ENCODE measurements at regions not wholly inside any gene's neighbourhood (a gene's known extent, or its start where the extent isn't known, plus 50 kb on each side); places are given as distances from the start of the nearest gene placed in this dataset.

DNA sequence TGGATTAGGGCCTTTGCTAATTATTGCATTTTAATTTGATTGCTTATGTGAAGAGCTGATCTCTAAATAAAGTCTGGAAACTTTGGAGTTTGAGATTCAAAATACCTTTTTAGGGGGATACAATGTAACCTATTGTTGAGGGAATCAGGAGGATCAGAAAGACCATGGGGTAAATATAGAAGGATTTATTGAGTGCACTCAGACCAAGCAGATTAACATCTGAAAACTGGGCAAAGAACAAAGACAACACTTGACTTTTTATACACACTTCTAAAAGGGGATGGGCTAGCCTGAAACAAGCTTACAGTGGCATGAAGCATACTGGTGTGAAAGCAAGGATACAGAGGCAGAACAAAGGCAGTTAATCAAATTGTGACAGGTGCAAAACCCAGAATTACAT lies 174.3 kb downstream of the MRPS30 start (continued):
- TF ChIP-seq, protein P1, sequence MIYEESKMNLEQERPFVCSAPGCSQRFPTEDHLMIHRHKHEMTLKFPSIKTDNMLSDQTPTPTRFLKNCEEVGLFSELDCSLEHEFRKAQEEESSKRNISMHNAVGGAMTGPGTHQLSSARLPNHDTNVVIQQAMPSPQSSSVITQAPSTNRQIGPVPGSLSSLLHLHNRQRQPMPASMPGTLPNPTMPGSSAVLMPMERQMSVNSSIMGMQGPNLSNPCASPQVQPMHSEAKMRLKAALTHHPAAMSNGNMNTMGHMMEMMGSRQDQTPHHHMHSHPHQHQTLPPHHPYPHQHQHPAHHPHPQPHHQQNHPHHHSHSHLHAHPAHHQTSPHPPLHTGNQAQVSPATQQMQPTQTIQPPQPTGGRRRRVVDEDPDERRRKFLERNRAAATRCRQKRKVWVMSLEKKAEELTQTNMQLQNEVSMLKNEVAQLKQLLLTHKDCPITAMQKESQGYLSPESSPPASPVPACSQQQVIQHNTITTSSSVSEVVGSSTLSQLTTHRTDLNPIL (CRISPR knock-in tag; IDR thresholded peaks at IDR 0.05; ENCODE audit: low read depth), result no peak
- TF ChIP-seq ESRRG (CRISPR knock-in tag; IDR thresholded peaks at IDR 0.05), result no peak
- TF ChIP-seq OSR1 (CRISPR knock-in tag; IDR thresholded peaks at IDR 0.05), result no peak
- TF ChIP-seq GLIS3 (CRISPR knock-in tag; IDR thresholded peaks at IDR 0.05), result no peak

DNA sequence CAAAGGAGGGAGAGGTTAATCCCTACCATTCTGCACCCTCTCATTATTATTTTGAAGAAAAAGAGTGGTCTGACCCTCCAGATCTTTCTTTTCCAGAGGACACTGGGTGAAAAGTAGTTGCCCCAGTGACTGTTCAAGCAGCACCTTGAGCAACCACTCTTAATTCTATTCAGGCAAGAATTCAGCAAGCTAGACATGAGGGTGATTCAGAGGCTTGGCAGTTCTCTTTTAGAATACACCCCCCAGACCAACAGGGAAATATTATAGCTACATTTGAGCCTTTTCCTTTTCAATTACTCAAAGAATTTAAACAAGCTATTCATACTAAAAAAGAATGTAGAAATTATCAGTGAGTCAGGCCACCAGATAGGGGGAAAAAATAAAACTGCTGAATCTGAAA lies 178.3 kb downstream of the MRPS30 start:
- TF ChIP-seq ZC3H10 (CRISPR knock-in tag; IDR thresholded peaks at IDR 0.05) (no peak), TOX (CRISPR knock-in tag; IDR thresholded peaks at IDR 0.05; ENCODE audit: borderline replicate concordance) (no peak)
- TF ChIP-seq, protein P2, sequence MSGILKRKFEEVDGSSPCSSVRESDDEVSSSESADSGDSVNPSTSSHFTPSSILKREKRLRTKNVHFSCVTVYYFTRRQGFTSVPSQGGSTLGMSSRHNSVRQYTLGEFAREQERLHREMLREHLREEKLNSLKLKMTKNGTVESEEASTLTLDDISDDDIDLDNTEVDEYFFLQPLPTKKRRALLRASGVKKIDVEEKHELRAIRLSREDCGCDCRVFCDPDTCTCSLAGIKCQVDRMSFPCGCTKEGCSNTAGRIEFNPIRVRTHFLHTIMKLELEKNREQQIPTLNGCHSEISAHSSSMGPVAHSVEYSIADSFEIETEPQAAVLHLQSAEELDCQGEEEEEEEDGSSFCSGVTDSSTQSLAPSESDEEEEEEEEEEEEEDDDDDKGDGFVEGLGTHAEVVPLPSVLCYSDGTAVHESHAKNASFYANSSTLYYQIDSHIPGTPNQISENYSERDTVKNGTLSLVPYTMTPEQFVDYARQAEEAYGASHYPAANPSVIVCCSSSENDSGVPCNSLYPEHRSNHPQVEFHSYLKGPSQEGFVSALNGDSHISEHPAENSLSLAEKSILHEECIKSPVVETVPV (CRISPR knock-in tag; IDR thresholded peaks at IDR 0.05), result no peak
- no peak for ATAC-seq

DNA sequence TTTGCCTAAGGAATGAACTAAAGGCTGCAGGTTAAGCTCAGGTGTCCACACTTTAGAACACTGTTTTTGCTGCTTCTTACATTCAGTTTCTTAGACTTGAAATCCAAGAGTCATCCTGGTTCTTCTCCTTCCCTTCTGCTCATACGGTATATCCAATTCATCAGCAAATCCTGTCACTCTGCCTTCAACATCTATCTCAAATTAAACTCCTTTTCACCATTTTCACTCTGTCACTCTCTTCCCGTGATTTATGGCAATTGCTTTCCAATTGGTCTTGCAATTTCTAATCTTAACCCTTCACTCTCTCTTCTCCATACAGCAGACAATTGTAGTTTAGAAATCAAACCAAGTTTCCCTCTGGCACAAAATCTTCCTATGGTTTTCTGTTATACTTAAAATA lies 182.9 kb downstream of the MRPS30 start:
- TF ChIP-seq ZC3H10 (CRISPR knock-in tag; IDR thresholded peaks at IDR 0.05), result no peak
- TF ChIP-seq ZFP3 (CRISPR knock-in tag; IDR thresholded peaks at IDR 0.05), result no peak
- no peak for TF ChIP-seq RARB (CRISPR knock-in tag; IDR thresholded peaks at IDR 0.05)
- TF ChIP-seq ARNTL (CRISPR knock-in tag; IDR thresholded peaks at IDR 0.05; ENCODE audit: borderline replicate concordance, low read depth), result no peak
- TF ChIP-seq ZNF70 (CRISPR knock-in tag; IDR thresholded peaks at IDR 0.05), result no peak
- no peak for ATAC-seq

DNA sequence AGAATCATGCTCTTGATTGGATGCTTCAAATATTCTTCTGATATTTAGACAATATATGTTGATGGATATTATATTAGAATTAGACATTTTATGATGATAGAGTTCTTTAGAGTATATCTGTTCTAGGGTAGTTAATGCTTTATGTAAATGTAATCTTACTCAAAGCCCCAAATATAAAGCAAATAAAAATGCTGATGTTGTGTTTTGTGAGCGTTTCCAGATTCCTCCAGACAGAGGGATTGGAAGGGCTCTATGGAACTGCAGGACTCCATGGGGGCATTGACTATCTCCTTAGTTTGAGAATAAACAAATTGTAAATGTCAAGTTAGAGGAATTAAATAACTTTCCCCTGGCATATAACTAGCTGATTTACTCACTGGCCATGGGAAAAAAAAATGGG lies 184.5 kb downstream of the MRPS30 start:
- TF ChIP-seq ZNF565 (CRISPR knock-in tag; conservative IDR thresholded peaks at IDR 0.05; ENCODE audit: low read depth) (no peak), PPARA (CRISPR knock-in tag; IDR thresholded peaks at IDR 0.05; ENCODE audit: borderline replicate concordance) (no peak), ZNF8 (CRISPR knock-in tag; IDR thresholded peaks at IDR 0.05) (no peak), TOX (CRISPR knock-in tag; IDR thresholded peaks at IDR 0.05; ENCODE audit: borderline replicate concordance) (no peak), ZNF70 (CRISPR knock-in tag; IDR thresholded peaks at IDR 0.05) (no peak), ZFP3 (CRISPR knock-in tag; IDR thresholded peaks at IDR 0.05) (no peak), TCF4 (CRISPR knock-in tag; IDR thresholded peaks at IDR 0.05; ENCODE audit: borderline replicate concordance) (no peak), BACH2 (CRISPR knock-in tag; IDR thresholded peaks at IDR 0.05; ENCODE audit: borderline replicate concordance) (no peak), OSR1 (CRISPR knock-in tag; IDR thresholded peaks at IDR 0.05) (no peak), ZC3H10 (CRISPR knock-in tag; IDR thresholded peaks at IDR 0.05) (no peak), GLIS3 (CRISPR knock-in tag; IDR thresholded peaks at IDR 0.05) (no peak), ISL1 (CRISPR knock-in tag; IDR thresholded peaks at IDR 0.05) (no peak), SNAI2 (CRISPR knock-in tag; IDR thresholded peaks at IDR 0.05) (no peak), CSDC2 (CRISPR knock-in tag; IDR thresholded peaks at IDR 0.05) (no peak), ESRRG (CRISPR knock-in tag; IDR thresholded peaks at IDR 0.05) (no peak)
- TF ChIP-seq, protein P3, sequence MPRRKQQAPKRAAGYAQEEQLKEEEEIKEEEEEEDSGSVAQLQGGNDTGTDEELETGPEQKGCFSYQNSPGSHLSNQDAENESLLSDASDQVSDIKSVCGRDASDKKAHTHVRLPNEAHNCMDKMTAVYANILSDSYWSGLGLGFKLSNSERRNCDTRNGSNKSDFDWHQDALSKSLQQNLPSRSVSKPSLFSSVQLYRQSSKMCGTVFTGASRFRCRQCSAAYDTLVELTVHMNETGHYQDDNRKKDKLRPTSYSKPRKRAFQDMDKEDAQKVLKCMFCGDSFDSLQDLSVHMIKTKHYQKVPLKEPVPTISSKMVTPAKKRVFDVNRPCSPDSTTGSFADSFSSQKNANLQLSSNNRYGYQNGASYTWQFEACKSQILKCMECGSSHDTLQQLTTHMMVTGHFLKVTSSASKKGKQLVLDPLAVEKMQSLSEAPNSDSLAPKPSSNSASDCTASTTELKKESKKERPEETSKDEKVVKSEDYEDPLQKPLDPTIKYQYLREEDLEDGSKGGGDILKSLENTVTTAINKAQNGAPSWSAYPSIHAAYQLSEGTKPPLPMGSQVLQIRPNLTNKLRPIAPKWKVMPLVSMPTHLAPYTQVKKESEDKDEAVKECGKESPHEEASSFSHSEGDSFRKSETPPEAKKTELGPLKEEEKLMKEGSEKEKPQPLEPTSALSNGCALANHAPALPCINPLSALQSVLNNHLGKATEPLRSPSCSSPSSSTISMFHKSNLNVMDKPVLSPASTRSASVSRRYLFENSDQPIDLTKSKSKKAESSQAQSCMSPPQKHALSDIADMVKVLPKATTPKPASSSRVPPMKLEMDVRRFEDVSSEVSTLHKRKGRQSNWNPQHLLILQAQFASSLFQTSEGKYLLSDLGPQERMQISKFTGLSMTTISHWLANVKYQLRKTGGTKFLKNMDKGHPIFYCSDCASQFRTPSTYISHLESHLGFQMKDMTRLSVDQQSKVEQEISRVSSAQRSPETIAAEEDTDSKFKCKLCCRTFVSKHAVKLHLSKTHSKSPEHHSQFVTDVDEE (CRISPR knock-in tag; IDR thresholded peaks at IDR 0.05), result no peak
- TF ChIP-seq, protein P2 (CRISPR knock-in tag; IDR thresholded peaks at IDR 0.05), result no peak
- TF ChIP-seq, protein P4, sequence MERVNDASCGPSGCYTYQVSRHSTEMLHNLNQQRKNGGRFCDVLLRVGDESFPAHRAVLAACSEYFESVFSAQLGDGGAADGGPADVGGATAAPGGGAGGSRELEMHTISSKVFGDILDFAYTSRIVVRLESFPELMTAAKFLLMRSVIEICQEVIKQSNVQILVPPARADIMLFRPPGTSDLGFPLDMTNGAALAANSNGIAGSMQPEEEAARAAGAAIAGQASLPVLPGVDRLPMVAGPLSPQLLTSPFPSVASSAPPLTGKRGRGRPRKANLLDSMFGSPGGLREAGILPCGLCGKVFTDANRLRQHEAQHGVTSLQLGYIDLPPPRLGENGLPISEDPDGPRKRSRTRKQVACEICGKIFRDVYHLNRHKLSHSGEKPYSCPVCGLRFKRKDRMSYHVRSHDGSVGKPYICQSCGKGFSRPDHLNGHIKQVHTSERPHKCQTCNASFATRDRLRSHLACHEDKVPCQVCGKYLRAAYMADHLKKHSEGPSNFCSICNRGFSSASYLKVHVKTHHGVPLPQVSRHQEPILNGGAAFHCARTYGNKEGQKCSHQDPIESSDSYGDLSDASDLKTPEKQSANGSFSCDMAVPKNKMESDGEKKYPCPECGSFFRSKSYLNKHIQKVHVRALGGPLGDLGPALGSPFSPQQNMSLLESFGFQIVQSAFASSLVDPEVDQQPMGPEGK (CRISPR knock-in tag; IDR thresholded peaks at IDR 0.05; ENCODE audit: borderline replicate concordance), result no peak
- TF ChIP-seq, protein P5, sequence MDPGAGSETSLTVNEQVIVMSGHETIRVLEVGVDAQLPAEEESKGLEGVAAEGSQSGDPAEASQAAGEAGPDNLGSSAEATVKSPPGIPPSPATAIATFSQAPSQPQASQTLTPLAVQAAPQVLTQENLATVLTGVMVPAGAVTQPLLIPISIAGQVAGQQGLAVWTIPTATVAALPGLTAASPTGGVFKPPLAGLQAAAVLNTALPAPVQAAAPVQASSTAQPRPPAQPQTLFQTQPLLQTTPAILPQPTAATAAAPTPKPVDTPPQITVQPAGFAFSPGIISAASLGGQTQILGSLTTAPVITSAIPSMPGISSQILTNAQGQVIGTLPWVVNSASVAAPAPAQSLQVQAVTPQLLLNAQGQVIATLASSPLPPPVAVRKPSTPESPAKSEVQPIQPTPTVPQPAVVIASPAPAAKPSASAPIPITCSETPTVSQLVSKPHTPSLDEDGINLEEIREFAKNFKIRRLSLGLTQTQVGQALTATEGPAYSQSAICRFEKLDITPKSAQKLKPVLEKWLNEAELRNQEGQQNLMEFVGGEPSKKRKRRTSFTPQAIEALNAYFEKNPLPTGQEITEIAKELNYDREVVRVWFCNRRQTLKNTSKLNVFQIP (CRISPR knock-in tag; IDR thresholded peaks at IDR 0.05; ENCODE audit: borderline replicate concordance, low read depth), result no peak

More for the DNA sequence above, 184.5 kb downstream of the MRPS30 start:
- no peak for ATAC-seq

Measured in SK-N-SH treated with all-trans-retinoic acid at 6 μM for 48 hours (cell line).